ENCODE measurements at regions not wholly inside any gene's neighbourhood (a gene's known extent, or its start where the extent isn't known, plus 50 kb on each side); places are given as distances from the start of the nearest gene placed in this dataset.

GRCh38 chr16:86994651-86995171, 322.5 kb downstream of the C16orf95 start:
- peak; percentile 72 for DNase-seq (ENCODE audit: low read depth)
- TF ChIP-seq CTCF (IDR thresholded peaks at IDR 0.05; ENCODE audit: insufficient read depth, low read depth, low read length, missing control alignments), result no peak
- H3K4me3 ChIP-seq (ENCODE audit: low read length), result no peak overlapping the region

GRCh38 chr16:86995456-86995855, 321.7 kb downstream of the C16orf95 start:
- no peak overlapping the region for H3K4me3 ChIP-seq (ENCODE audit: low read length)
- no peak for TF ChIP-seq CTCF (IDR thresholded peaks at IDR 0.05; ENCODE audit: insufficient read depth, low read depth, low read length, missing control alignments)
- no peak for DNase-seq (ENCODE audit: low read depth)

- DNase-seq (ENCODE audit: low read depth), result no peak
- no peak overlapping the region for H3K4me3 ChIP-seq (ENCODE audit: low read length)
- no peak for TF ChIP-seq CTCF (IDR thresholded peaks at IDR 0.05; ENCODE audit: insufficient read depth, low read depth, low read length, missing control alignments)
These were observed 321.1 kb downstream of the C16orf95 start for GRCh38 chr16:86996081-86996480.

GRCh38 chr16:86997058-86997457, 320.1 kb downstream of the C16orf95 start:
- no peak for DNase-seq (ENCODE audit: low read depth)
- no peak for TF ChIP-seq CTCF (IDR thresholded peaks at IDR 0.05; ENCODE audit: insufficient read depth, low read depth, low read length, missing control alignments)
- no peak overlapping the region for H3K4me3 ChIP-seq (ENCODE audit: low read length)

GRCh38 chr16:86998196-86999001, 318.8 kb downstream of the C16orf95 start:
- no peak overlapping the region for H3K4me3 ChIP-seq (ENCODE audit: low read length)
- no peak for DNase-seq (ENCODE audit: low read depth)
- TF ChIP-seq CTCF (IDR thresholded peaks at IDR 0.05; ENCODE audit: insufficient read depth, low read depth, low read length, missing control alignments), result no peak

- H3K4me3 ChIP-seq (ENCODE audit: low read length), result no peak overlapping the region
- DNase-seq (ENCODE audit: low read depth), result no peak
- TF ChIP-seq CTCF (IDR thresholded peaks at IDR 0.05; ENCODE audit: insufficient read depth, low read depth, low read length, missing control alignments), result no peak
These were observed 317.2 kb downstream of the C16orf95 start for GRCh38 chr16:87000001-87000400.
